MCF 10A (cell line): ENCODE measurements at regions not wholly inside any gene's neighbourhood (a gene's known extent, or its start where the extent isn't known, plus 50 kb on each side); places are given as distances from the start of the nearest gene placed in this dataset.

Source experiments
- BruUV-seq: library from RNA; stranded (reverse); fragments of 400-500 nt; replicated peaks from 2 replicates; lab custom pipeline; 2021; lab: Mats Ljungman, UMichigan
- CTCF ChIA-PET: fragments of 300-600 bp; sonication (Branson Sonifier 250); formaldehyde crosslinking; extraction: SDS; loops from one replicate; lab custom pipeline; 2021; ENCODE audit warnings: antibody characterized with exemption, inconsistent platforms; lab: Yijun Ruan, JAX
- POLR2A ChIA-PET: fragments of 300-600, 350-650 bp; sonication (Branson Sonifier 250); formaldehyde crosslinking; extraction: SDS; loops from one replicate; lab custom pipeline; 2020; ENCODE audit warnings: antibody characterized with exemption, inconsistent platforms; lab: Yijun Ruan, JAX
- DNase-seq: peaks from one replicate; pipeline ENCODE4 v3.0.0-alpha.2; 2018; ENCODE audit not compliant: unreplicated experiment
- H3K27ac Mint-ChIP-seq: one replicate; pipeline ENCODE4 v1.8.0; 2022; ENCODE audit warnings: mild to moderate bottlenecking, low read depth, mixed read lengths; ENCODE audit not compliant: unreplicated experiment
- H3K27me3 Mint-ChIP-seq: one replicate; pipeline ENCODE4 v1.8.0; 2022; ENCODE audit warnings: mixed read lengths; ENCODE audit not compliant: insufficient read depth, unreplicated experiment
- H3K36me3 Mint-ChIP-seq: one replicate; pipeline ENCODE4 v1.8.0; 2022; ENCODE audit warnings: mild to moderate bottlenecking, moderate library complexity, mixed read lengths; ENCODE audit not compliant: insufficient read depth, unreplicated experiment
- H3K4me1 Mint-ChIP-seq: one replicate; pipeline ENCODE4 v1.8.0; 2022; ENCODE audit warnings: mixed read lengths; ENCODE audit not compliant: insufficient read depth, unreplicated experiment
- H3K4me3 Mint-ChIP-seq: one replicate; pipeline ENCODE4 v1.8.0; 2022; ENCODE audit warnings: mild to moderate bottlenecking, moderate library complexity, mixed read lengths; ENCODE audit not compliant: unreplicated experiment
- H3K9me3 Mint-ChIP-seq: one replicate; pipeline ENCODE4 v1.8.0; 2022; ENCODE audit warnings: mixed read lengths; ENCODE audit not compliant: unreplicated experiment
- CTCF ChIP-seq: fragments of 200-600 bp; IDR thresholded peaks from one replicate; pipeline ENCODE4 v1.8.0; 2022; ENCODE audit warnings: antibody characterized with exemption, mild to moderate bottlenecking; ENCODE audit not compliant: unreplicated experiment
- intact Hi-C: fragments of 100-400 bp; cut with micrococcal nuclease; formaldehyde crosslinking; loops from 2 replicates; pipeline ENCODE4 v1.14.1; 2022

GRCh38 chr6:145187491-145188206 is 547.7 kb downstream of the EPM2A start:
- POLR2A ChIA-PET, result interaction anchor here (0.6 to 1.4 kb wide), 2 partner anchors 11 to 682 kb away, joined by 3 to 4 read pairs; no protein-coding TSS in a partner anchor
- intact Hi-C loops, result no loop called here
- no TSS peak for BruUV-seq
- no peaks in the 10 kb centered on the region for H3K27me3 Mint-ChIP-seq
- TF ChIP-seq CTCF, result no peak
- H3K36me3 Mint-ChIP-seq, result no peaks in the 10 kb centered on the region
- CTCF ChIA-PET, result interaction anchor here (0.9 to 1.0 kb wide), 3 partner anchors 23 to 446 kb away, joined by 3 read pairs; no protein-coding TSS in a partner anchor
- no peak overlapping the region for H3K27ac Mint-ChIP-seq
- no peaks in the 10 kb centered on the region for H3K9me3 Mint-ChIP-seq
- DNase-seq, result no peak
- H3K4me1 Mint-ChIP-seq, result no peaks in the 10 kb centered on the region
- no peak overlapping the region for H3K4me3 Mint-ChIP-seq

GRCh38 chr6:145189836-145190235 is 545.5 kb downstream of the EPM2A start:
- Mint-ChIP-seq H3K4me3 (no peak overlapping the region), H3K27ac (no peak overlapping the region), H3K9me3 (no peaks in the 10 kb centered on the region), H3K27me3 (no peaks in the 10 kb centered on the region), H3K4me1 (no peaks in the 10 kb centered on the region), H3K36me3 (no peaks in the 10 kb centered on the region)
- no peak for TF ChIP-seq CTCF
- intact Hi-C loops, result no loop called here
- ChIA-PET POLR2A (no interaction called here), CTCF (no interaction called here)
- no peak for DNase-seq
- no TSS peak for BruUV-seq

GRCh38 chr6:145194389-145194788 is 540.9 kb downstream of the EPM2A start:
- H3K27me3 Mint-ChIP-seq, result no peaks in the 10 kb centered on the region
- ChIA-PET CTCF (no interaction called here), POLR2A (no interaction called here)
- H3K27ac Mint-ChIP-seq, result no peak overlapping the region
- no peaks in the 10 kb centered on the region for H3K36me3 Mint-ChIP-seq
- no peaks in the 10 kb centered on the region for H3K4me1 Mint-ChIP-seq
- no peak for TF ChIP-seq CTCF
- DNase-seq, result no peak
- no peak overlapping the region for H3K4me3 Mint-ChIP-seq
- intact Hi-C loops, result no loop called here
- no TSS peak for BruUV-seq
- H3K9me3 Mint-ChIP-seq, result no peaks in the 10 kb centered on the region

GRCh38 chr6:145199961-145200360 is 535.4 kb downstream of the EPM2A start:
- Mint-ChIP-seq H3K27ac (no peak overlapping the region), H3K36me3 (no peaks in the 10 kb centered on the region), H3K4me3 (no peak overlapping the region), H3K9me3 (no peaks in the 10 kb centered on the region), H3K27me3 (no peaks in the 10 kb centered on the region), H3K4me1 (no peaks in the 10 kb centered on the region)
- intact Hi-C loops, result no loop called here
- BruUV-seq, result no TSS peak
- DNase-seq, result peak; percentile 62
- ChIA-PET POLR2A (interaction anchor here (0.6 kb wide), 1 partner anchor 22 kb away, joined by 4 read pairs; no protein-coding TSS in a partner anchor), CTCF (no interaction called here)
- TF ChIP-seq CTCF, result no peak
